Kidney epithelial cell (primary cell): ENCODE measurements at regions not wholly inside any gene's neighbourhood (a gene's known extent, or its start where the extent isn't known, plus 50 kb on each side); places are given as distances from the start of the nearest gene placed in this dataset.

ENCODE experiments used
- DNase-seq: peaks from one replicate; pipeline ENCODE4 v3.0.0-alpha.2; 2010; ENCODE audit warnings: low read depth
- H3K27me3 ChIP-seq: 2 replicates; pipeline ENCODE4 v1.6.0; 2011; ENCODE audit warnings: low read length; ENCODE audit not compliant: control insufficient read depth, insufficient read depth
- H3K36me3 ChIP-seq: 2 replicates; pipeline ENCODE4 v1.5.1; 2011; ENCODE audit warnings: low read length; ENCODE audit not compliant: control insufficient read depth, insufficient read depth
- H3K4me3 ChIP-seq: 2 replicates; pipeline ENCODE4 v1.5.1; 2011; ENCODE audit warnings: low read depth, mild to moderate bottlenecking, control low read depth, low read length
- CTCF ChIP-seq: IDR thresholded peaks from 2 replicates; pipeline ENCODE4 v1.5.1; 2011; ENCODE audit warnings: mild to moderate bottlenecking, moderate library complexity, low read length, control low read depth, inconsistent platforms; ENCODE audit not compliant: insufficient read depth, poor library complexity, severe bottlenecking

- no peak for TF ChIP-seq CTCF
- DNase-seq = no peak
- no peaks in the 10 kb centered on the region for H3K36me3 ChIP-seq
- H3K27me3 ChIP-seq = no peaks in the 10 kb centered on the region
- no peak overlapping the region for H3K4me3 ChIP-seq
These were observed 904.6 kb upstream of the NR2F2 start for GRCh38 chr15:95425859-95426258.

- Histone ChIP-seq H3K27me3 (no peaks in the 10 kb centered on the region), H3K4me3 (no peak overlapping the region), H3K36me3 (no peaks in the 10 kb centered on the region)
- no peak for TF ChIP-seq CTCF
- no peak for DNase-seq
These were observed 901.2 kb upstream of the NR2F2 start for GRCh38 chr15:95429345-95429744.

GRCh38 chr15:95431518-95431917 is 899.0 kb upstream of the NR2F2 start:
- Histone ChIP-seq H3K36me3 (no peaks in the 10 kb centered on the region), H3K27me3 (no peaks in the 10 kb centered on the region), H3K4me3 (no peak overlapping the region)
- no peak for DNase-seq
- no peak for TF ChIP-seq CTCF

- H3K4me3 ChIP-seq = no peak overlapping the region
- H3K27me3 ChIP-seq = no peaks in the 10 kb centered on the region
- DNase-seq = no peak
- no peak for TF ChIP-seq CTCF
- no peaks in the 10 kb centered on the region for H3K36me3 ChIP-seq
These were observed 897.6 kb upstream of the NR2F2 start for GRCh38 chr15:95432878-95433405.

- no peaks in the 10 kb centered on the region for H3K36me3 ChIP-seq
- no peak for TF ChIP-seq CTCF
- DNase-seq = no peak
- no peaks in the 10 kb centered on the region for H3K27me3 ChIP-seq
- no peak overlapping the region for H3K4me3 ChIP-seq
These were observed 890.6 kb upstream of the NR2F2 start for GRCh38 chr15:95439922-95440376.

GRCh38 chr15:95440712-95441111 is 889.8 kb upstream of the NR2F2 start:
- no peak for TF ChIP-seq CTCF
- no peak overlapping the region for H3K4me3 ChIP-seq
- H3K36me3 ChIP-seq = no peaks in the 10 kb centered on the region
- DNase-seq = no peak
- H3K27me3 ChIP-seq = no peaks in the 10 kb centered on the region
